A549 (cell line): ENCODE measurements at regions not wholly inside any gene's neighbourhood (a gene's known extent, or its start where the extent isn't known, plus 50 kb on each side); places are given as distances from the start of the nearest gene placed in this dataset.

Experiments used
- CTCF ChIP-seq: fragments of >200 bp; sonication (Bioruptor Twin); formaldehyde crosslinking; IDR thresholded peaks from 3 replicates; pipeline ENCODE4 v1.5.1; 2016
- HOXB13 ChIP-seq: fragments of 250-450 bp; sonication (Bioruptor Pico); IDR thresholded peaks from 2 replicates; pipeline ENCODE4 v1.5.0; 2020; ENCODE audit warnings: low read depth, mild to moderate bottlenecking, moderate library complexity

GRCh38 chr2:105654474-105655004 lies 90.2 kb upstream of the NCK2 start:
- TF ChIP-seq HOXB13: no peak
- no peak for TF ChIP-seq CTCF
